Hepatocyte (in vitro differentiated cells): ENCODE measurements at regions not wholly inside any gene's neighbourhood (a gene's known extent, or its start where the extent isn't known, plus 50 kb on each side); places are given as distances from the start of the nearest gene placed in this dataset.

Experiments used
- DNase-seq: peaks from one replicate; pipeline ENCODE4 v3.0.0-alpha.2; 2016; ENCODE audit warnings: low spot score
- H2AFZ ChIP-seq: fragments of 200-600 bp; sonication (generic); 2 replicates; pipeline ENCODE4 v1.6.0; 2016; ENCODE audit warnings: antibody characterized with exemption, mild to moderate bottlenecking
- H3K27ac ChIP-seq: fragments of 200-600 bp; sonication (generic); 2 replicates; pipeline ENCODE4 v1.5.1; 2016; ENCODE audit warnings: mild to moderate bottlenecking
- H3K27me3 ChIP-seq: fragments of 200-600 bp; sonication (generic); 2 replicates; pipeline ENCODE4 v1.6.1; 2016
- H3K36me3 ChIP-seq: fragments of 200-600 bp; sonication (generic); replicated peaks from 2 replicates; pipeline ENCODE4 v1.5.1; 2016; ENCODE audit warnings: low read depth; ENCODE audit not compliant: insufficient read depth
- H3K4me1 ChIP-seq: fragments of 200-600 bp; sonication (generic); 2 replicates; pipeline ENCODE4 v1.5.1; 2016; ENCODE audit warnings: mild to moderate bottlenecking, moderate library complexity; ENCODE audit not compliant: insufficient read depth
- H3K4me2 ChIP-seq: fragments of 200-600 bp; sonication (generic); 2 replicates; pipeline ENCODE4 v1.6.0; 2016
- H3K4me3 ChIP-seq: fragments of 200-600 bp; sonication (generic); 2 replicates; pipeline ENCODE4 v1.5.1; 2016; ENCODE audit warnings: mild to moderate bottlenecking
- H3K79me2 ChIP-seq: fragments of 200-600 bp; sonication (generic); 2 replicates; pipeline ENCODE4 v1.6.0; 2017; ENCODE audit warnings: mild to moderate bottlenecking
- H3K9me2 ChIP-seq: fragments of 200-600 bp; sonication (generic); replicated peaks from 2 replicates; pipeline ENCODE4 v1.6.0; 2017; ENCODE audit warnings: mild to moderate bottlenecking; ENCODE audit not compliant: insufficient read depth
- H3K9me3 ChIP-seq: fragments of 200-600 bp; sonication (generic); 2 replicates; pipeline ENCODE4 v1.5.1; 2016; ENCODE audit warnings: low read depth, mild to moderate bottlenecking
- H4K20me1 ChIP-seq: fragments of 200-600 bp; sonication (generic); 2 replicates; pipeline ENCODE4 v1.6.0; 2016; ENCODE audit warnings: mild to moderate bottlenecking; ENCODE audit not compliant: insufficient read depth, poor library complexity, severe bottlenecking
- CTCF ChIP-seq: fragments of 200-600 bp; sonication (generic); IDR thresholded peaks from 2 replicates; pipeline ENCODE4 v1.5.1; 2016; ENCODE audit warnings: antibody characterized with exemption, mild to moderate bottlenecking; ENCODE audit not compliant: poor library complexity
- EZH2 ChIP-seq: fragments of 200-600 bp; sonication (generic); IDR thresholded peaks from 2 replicates; pipeline ENCODE4 v1.6.1; 2016; ENCODE audit warnings: antibody characterized with exemption, mild to moderate bottlenecking, borderline replicate concordance
- EZH2phosphoT487 ChIP-seq: fragments of 200-600 bp; sonication (generic); IDR thresholded peaks from one replicate; pipeline ENCODE4 v1.6.1; 2018; ENCODE audit warnings: antibody characterized with exemption, mild to moderate bottlenecking, low read depth, moderate library complexity; ENCODE audit not compliant: unreplicated experiment, severe bottlenecking
- WGBS: methylation state at CpG from one replicate; pipeline ENCODE4 v1.1.6; 2016; ENCODE audit warnings: low lambda C conversion rate; ENCODE audit errors: missing lambda C conversion rate; 5-methylcytosine and 5-hydroxymethylcytosine counted together

GRCh38 chr17:13958773-13959172, 110.5 kb upstream of the COX10 start:
- whole genome bisulfite sequencing = 46% methylated on average over 4 of the region's 4 CpGs
- H3K27ac ChIP-seq = no peak overlapping the region
- no peak overlapping the region for H3K4me2 ChIP-seq
- H4K20me1 ChIP-seq = no peaks in the 10 kb centered on the region
- DNase-seq = no peak
- TF ChIP-seq CTCF (no peak), EZH2 (no peak)
- no peaks in the 10 kb centered on the region for H3K9me3 ChIP-seq
- H3K4me1 ChIP-seq = no peaks in the 10 kb centered on the region
- no peaks in the 10 kb centered on the region for H3K9me2 ChIP-seq
- H2AFZ ChIP-seq = no peak overlapping the region
- no peaks in the 10 kb centered on the region for H3K36me3 ChIP-seq
- H3K79me2 ChIP-seq = no peaks in the 10 kb centered on the region
- no peaks in the 10 kb centered on the region for H3K27me3 ChIP-seq
- no peak overlapping the region for H3K4me3 ChIP-seq

GRCh38 chr17:13961265-13961664, 108.0 kb upstream of the COX10 start:
- Histone ChIP-seq H3K9me3 (no peaks in the 10 kb centered on the region), H3K9me2 (no peaks in the 10 kb centered on the region), H3K79me2 (no peaks in the 10 kb centered on the region), H3K4me3 (no peak overlapping the region), H3K27ac (no peak overlapping the region), H3K4me2 (no peak overlapping the region), H4K20me1 (no peaks in the 10 kb centered on the region), H3K27me3 (no peaks in the 10 kb centered on the region), H3K36me3 (no peaks in the 10 kb centered on the region), H3K4me1 (no peaks in the 10 kb centered on the region), H2AFZ (no peak overlapping the region)
- DNase-seq = no peak
- WGBS = 79% methylated on average over 4 of the region's 4 CpGs
- TF ChIP-seq CTCF = no peak

GRCh38 chr17:13962716-13963240, 106.5 kb upstream of the COX10 start:
- TF ChIP-seq EZH2 (no peak), CTCF (no peak), EZH2phosphoT487 (no peak)
- WGBS = 77% methylated on average over 2 of the region's 2 CpGs
- H3K4me1 ChIP-seq = no peaks in the 10 kb centered on the region

GRCh38 chr17:13967416-13967815, 101.9 kb upstream of the COX10 start:
- Histone ChIP-seq H3K4me1 (no peaks in the 10 kb centered on the region), H3K9me3 (no peaks in the 10 kb centered on the region), H2AFZ (no peak overlapping the region), H3K36me3 (no peaks in the 10 kb centered on the region), H3K4me3 (no peak overlapping the region), H3K27ac (no peak overlapping the region), H3K27me3 (no peaks in the 10 kb centered on the region), H4K20me1 (no peaks in the 10 kb centered on the region), H3K4me2 (no peak overlapping the region), H3K79me2 (no peaks in the 10 kb centered on the region), H3K9me2 (no peaks in the 10 kb centered on the region)
- WGBS = 91% methylated on average over 7 of the region's 7 CpGs
- no peak for TF ChIP-seq EZH2phosphoT487
- TF ChIP-seq CTCF = no peak
- no peak for TF ChIP-seq EZH2
- no peak for DNase-seq

More at GRCh38 chr17:13962716-13963240, 106.5 kb upstream of the COX10 start:
- Histone ChIP-seq H3K36me3 (no peaks in the 10 kb centered on the region), H2AFZ (no peak overlapping the region), H3K27me3 (no peaks in the 10 kb centered on the region), H3K27ac (no peak overlapping the region), H3K4me2 (no peak overlapping the region), H3K9me3 (no peaks in the 10 kb centered on the region), H3K79me2 (no peaks in the 10 kb centered on the region), H4K20me1 (no peaks in the 10 kb centered on the region), H3K9me2 (no peaks in the 10 kb centered on the region), H3K4me3 (no peak overlapping the region)
- DNase-seq = no peak
